ENCODE measurements at regions not wholly inside any gene's neighbourhood (a gene's known extent, or its start where the extent isn't known, plus 50 kb on each side); places are given as distances from the start of the nearest gene placed in this dataset.

DNA sequence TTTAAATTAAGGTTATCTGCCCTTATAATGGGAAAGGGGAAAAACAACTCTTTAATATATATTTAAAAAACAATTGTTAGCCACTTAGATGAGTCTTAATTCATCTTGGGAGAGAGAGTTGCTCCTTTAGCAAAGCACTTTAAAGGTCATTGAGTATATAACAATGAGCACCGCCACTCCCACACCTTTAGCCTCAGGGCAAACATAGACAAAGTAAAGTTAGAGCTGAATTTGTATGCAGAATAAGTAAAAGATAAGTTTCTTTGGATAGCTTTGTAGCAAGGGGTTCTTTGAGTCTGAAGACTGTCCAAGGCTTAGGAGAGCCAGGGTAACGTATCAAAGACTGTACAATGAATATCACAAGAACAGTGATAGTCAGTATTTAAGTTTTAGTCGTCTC, 728.8 kb upstream of the LMO3 start:
- TF ChIP-seq, protein P1, sequence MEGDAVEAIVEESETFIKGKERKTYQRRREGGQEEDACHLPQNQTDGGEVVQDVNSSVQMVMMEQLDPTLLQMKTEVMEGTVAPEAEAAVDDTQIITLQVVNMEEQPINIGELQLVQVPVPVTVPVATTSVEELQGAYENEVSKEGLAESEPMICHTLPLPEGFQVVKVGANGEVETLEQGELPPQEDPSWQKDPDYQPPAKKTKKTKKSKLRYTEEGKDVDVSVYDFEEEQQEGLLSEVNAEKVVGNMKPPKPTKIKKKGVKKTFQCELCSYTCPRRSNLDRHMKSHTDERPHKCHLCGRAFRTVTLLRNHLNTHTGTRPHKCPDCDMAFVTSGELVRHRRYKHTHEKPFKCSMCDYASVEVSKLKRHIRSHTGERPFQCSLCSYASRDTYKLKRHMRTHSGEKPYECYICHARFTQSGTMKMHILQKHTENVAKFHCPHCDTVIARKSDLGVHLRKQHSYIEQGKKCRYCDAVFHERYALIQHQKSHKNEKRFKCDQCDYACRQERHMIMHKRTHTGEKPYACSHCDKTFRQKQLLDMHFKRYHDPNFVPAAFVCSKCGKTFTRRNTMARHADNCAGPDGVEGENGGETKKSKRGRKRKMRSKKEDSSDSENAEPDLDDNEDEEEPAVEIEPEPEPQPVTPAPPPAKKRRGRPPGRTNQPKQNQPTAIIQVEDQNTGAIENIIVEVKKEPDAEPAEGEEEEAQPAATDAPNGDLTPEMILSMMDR (IDR thresholded peaks at IDR 0.05; ENCODE audit: borderline replicate concordance, extremely low read depth, insufficient read depth), result no peak
- Histone ChIP-seq H3K9me3 (ENCODE audit: control insufficient read depth in 2 of 3, insufficient read depth in 1 of 3, low read length in 3 of 3) (peaks cover 0 to 2% (median 0%) of the 10 kb centered on the region in 3 donors), H3K27ac (ENCODE audit: low read depth in 2 of 2, low read length in 2 of 2) (no peak overlapping the region), H3K9ac (ENCODE audit: low read length in 3 of 3) (no peak overlapping the region), H3K4me1 (ENCODE audit: control insufficient read depth in 2 of 3, insufficient read depth in 2 of 3, low read depth in 1 of 3, low read length in 3 of 3) (no peaks in the 10 kb centered on the region), H3K27me3 (ENCODE audit: control insufficient read depth, insufficient read depth, low read length) (no peaks in the 10 kb centered on the region), H3K36me3 (ENCODE audit: control insufficient read depth in 2 of 3, insufficient read depth in 3 of 3, low read length in 3 of 3) (no peaks in the 10 kb centered on the region), H3K4me3 (ENCODE audit: low read length in 3 of 3) (no peak overlapping the region)
- no peak for FAIRE-seq
- intact Hi-C loops (cut with DNase I), result no loop called here
- no peak for DNase-seq

DNA sequence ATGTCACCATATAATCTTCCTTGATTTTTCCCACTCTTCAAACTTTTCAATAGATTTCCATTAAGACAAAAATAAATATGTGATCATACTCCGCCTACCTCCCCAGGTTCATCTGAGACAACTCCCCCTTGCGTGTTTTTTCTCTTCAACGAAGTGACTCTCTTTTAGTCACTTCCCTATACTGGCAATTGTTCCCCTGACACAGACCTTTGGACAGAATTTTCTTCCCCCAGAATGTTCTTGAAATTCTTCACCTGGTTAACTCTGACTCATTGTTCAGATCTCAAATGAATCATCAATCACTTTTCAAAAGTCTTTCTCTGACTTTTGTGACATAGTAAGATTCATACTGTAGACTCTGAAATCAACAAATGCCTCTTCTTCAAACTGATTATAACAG, 727.3 kb upstream of the LMO3 start:
- TF ChIP-seq, protein P1 (IDR thresholded peaks at IDR 0.05; ENCODE audit: borderline replicate concordance, extremely low read depth, insufficient read depth), result no peak
- Histone ChIP-seq H3K9ac (ENCODE audit: low read length in 3 of 3) (no peak overlapping the region), H3K9me3 (ENCODE audit: control insufficient read depth in 2 of 3, insufficient read depth in 1 of 3, low read length in 3 of 3) (no peaks in the 10 kb centered on the region), H3K4me1 (ENCODE audit: control insufficient read depth in 2 of 3, insufficient read depth in 2 of 3, low read depth in 1 of 3, low read length in 3 of 3) (no peaks in the 10 kb centered on the region), H3K4me3 (ENCODE audit: low read length in 3 of 3) (no peak overlapping the region), H3K36me3 (ENCODE audit: control insufficient read depth in 2 of 3, insufficient read depth in 3 of 3, low read length in 3 of 3) (no peaks in the 10 kb centered on the region), H3K27ac (ENCODE audit: low read depth in 2 of 2, low read length in 2 of 2) (no peak overlapping the region), H3K27me3 (ENCODE audit: control insufficient read depth, insufficient read depth, low read length) (no peaks in the 10 kb centered on the region)
- intact Hi-C loops (cut with DNase I), result no loop called here
- DNase-seq (no peak), FAIRE-seq (no peak)

- H3K4me1 ChIP-seq (ENCODE audit: control insufficient read depth in 2 of 3, insufficient read depth in 2 of 3, low read depth in 1 of 3, low read length in 3 of 3), result no peaks in the 10 kb centered on the region
- TF ChIP-seq, protein P1 (IDR thresholded peaks at IDR 0.05; ENCODE audit: borderline replicate concordance, extremely low read depth, insufficient read depth), result no peak
- DNase-seq (no peak), FAIRE-seq (no peak)
- H3K4me3 ChIP-seq (ENCODE audit: low read length in 3 of 3), result no peak overlapping the region
- H3K27me3 ChIP-seq (ENCODE audit: control insufficient read depth, insufficient read depth, low read length), result no peaks in the 10 kb centered on the region
- intact Hi-C loops (cut with DNase I), result no loop called here
- no peak overlapping the region for H3K27ac ChIP-seq (ENCODE audit: low read depth in 2 of 2, low read length in 2 of 2)
- no peaks in the 10 kb centered on the region for H3K9me3 ChIP-seq (ENCODE audit: control insufficient read depth in 2 of 3, insufficient read depth in 1 of 3, low read length in 3 of 3)
- H3K36me3 ChIP-seq (ENCODE audit: control insufficient read depth in 2 of 3, insufficient read depth in 3 of 3, low read length in 3 of 3), result no peaks in the 10 kb centered on the region
- H3K9ac ChIP-seq (ENCODE audit: low read length in 3 of 3), result no peak overlapping the region
Observed at GRCh38 chr12:17326649-17327048, 720.7 kb upstream of the LMO3 start.

DNA sequence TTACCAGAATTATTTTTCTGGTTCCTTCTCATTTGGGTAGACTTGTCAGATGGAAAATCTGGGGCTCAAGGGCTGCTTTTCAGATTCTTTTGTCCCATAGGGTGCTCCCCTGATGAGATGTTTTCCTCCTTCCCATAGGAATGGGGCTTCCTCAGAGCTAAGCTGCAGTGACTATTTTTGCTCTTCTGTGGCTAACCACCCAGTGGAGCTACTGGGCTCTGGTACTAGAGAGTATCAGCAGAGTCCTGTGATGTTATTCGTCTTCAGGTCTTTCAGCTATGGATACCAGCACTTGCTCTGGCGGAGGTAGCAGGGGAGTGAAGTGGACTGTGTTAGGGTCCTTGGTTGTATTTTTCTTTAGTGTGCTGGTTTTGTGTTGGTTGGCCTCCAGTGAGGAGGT, 716.1 kb upstream of the LMO3 start:
- H3K27me3 ChIP-seq (ENCODE audit: control insufficient read depth, insufficient read depth, low read length), result no peaks in the 10 kb centered on the region
- FAIRE-seq, result no peak
- TF ChIP-seq, protein P1 (IDR thresholded peaks at IDR 0.05; ENCODE audit: borderline replicate concordance, extremely low read depth, insufficient read depth), result no peak
- H3K9ac ChIP-seq (ENCODE audit: low read length in 3 of 3), result no peak overlapping the region
- H3K4me1 ChIP-seq (ENCODE audit: control insufficient read depth in 2 of 3, insufficient read depth in 2 of 3, low read depth in 1 of 3, low read length in 3 of 3), result no peaks in the 10 kb centered on the region
- no peak overlapping the region for H3K27ac ChIP-seq (ENCODE audit: low read depth in 2 of 2, low read length in 2 of 2)
- intact Hi-C loops (cut with DNase I), result no loop called here
- H3K9me3 ChIP-seq (ENCODE audit: control insufficient read depth in 2 of 3, insufficient read depth in 1 of 3, low read length in 3 of 3), result no peaks in the 10 kb centered on the region
- H3K4me3 ChIP-seq (ENCODE audit: low read length in 3 of 3), result no peak overlapping the region
- H3K36me3 ChIP-seq (ENCODE audit: control insufficient read depth in 2 of 3, insufficient read depth in 3 of 3, low read length in 3 of 3), result no peaks in the 10 kb centered on the region
- DNase-seq, result no peak

All from kidney (tissue), 13 donors.